ENCODE measurements at regions not wholly inside any gene's neighbourhood (a gene's known extent, or its start where the extent isn't known, plus 50 kb on each side); places are given as distances from the start of the nearest gene placed in this dataset.

DNA sequence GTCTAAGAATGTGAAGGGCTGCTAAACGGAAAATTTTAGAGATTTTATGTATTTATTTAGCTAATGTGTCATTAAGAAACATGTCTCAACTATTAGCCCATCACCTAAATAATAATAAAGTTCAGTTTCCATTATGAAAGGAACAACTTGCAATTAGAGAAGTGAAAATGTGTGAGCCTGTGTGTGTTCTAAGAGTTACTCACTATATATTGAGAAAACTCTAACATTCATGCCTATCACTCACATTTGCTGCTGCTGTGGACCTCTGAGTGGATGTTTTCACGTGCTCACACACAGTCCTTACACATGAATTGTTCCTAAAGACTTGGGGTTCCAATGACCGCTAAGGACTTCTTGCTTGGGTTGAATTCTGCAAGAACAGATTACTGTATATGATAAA is 364.0 kb downstream of the TMA16 start:
- TF ChIP-seq, protein P1, sequence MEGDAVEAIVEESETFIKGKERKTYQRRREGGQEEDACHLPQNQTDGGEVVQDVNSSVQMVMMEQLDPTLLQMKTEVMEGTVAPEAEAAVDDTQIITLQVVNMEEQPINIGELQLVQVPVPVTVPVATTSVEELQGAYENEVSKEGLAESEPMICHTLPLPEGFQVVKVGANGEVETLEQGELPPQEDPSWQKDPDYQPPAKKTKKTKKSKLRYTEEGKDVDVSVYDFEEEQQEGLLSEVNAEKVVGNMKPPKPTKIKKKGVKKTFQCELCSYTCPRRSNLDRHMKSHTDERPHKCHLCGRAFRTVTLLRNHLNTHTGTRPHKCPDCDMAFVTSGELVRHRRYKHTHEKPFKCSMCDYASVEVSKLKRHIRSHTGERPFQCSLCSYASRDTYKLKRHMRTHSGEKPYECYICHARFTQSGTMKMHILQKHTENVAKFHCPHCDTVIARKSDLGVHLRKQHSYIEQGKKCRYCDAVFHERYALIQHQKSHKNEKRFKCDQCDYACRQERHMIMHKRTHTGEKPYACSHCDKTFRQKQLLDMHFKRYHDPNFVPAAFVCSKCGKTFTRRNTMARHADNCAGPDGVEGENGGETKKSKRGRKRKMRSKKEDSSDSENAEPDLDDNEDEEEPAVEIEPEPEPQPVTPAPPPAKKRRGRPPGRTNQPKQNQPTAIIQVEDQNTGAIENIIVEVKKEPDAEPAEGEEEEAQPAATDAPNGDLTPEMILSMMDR (IDR thresholded peaks at IDR 0.05): no peak
- TF ChIP-seq POLR2A (IDR thresholded peaks at IDR 0.05): no peak

Data from body of pancreas (tissue), 4 donors.